Hindlimb muscle (tissue), 1 donor: ENCODE measurements at regions not wholly inside any gene's neighbourhood (a gene's known extent, or its start where the extent isn't known, plus 50 kb on each side); places are given as distances from the start of the nearest gene placed in this dataset.
"Not testable (repeated sequence)": the region's sequence is repeated elsewhere in the genome, so short reads cannot be mapped to it uniquely, and the experiment has no call there.

Experiments used
- DNase-seq: peaks from one replicate; pipeline ENCODE4 v3.0.0-alpha.2; 2013

DNA sequence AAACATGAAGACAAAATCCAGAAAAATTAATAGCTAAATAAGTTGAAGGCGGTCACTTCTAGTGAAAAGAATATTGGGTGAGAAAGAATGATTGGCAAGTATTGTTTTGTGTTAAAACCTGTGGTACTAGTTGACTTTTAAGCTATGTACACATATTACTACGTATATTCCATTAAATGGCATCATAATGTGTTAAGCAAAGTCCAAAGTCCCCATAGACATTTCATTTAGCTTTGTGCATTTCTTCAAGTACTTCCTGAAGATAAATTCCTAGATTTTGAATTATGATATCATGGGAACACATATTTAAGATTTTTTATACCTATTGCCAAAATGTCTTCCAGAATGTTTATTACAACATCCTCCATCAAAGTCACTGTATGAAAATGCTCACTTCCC lies 272.7 kb upstream of the IRAK1BP1 start:
- DNase-seq: no peak

DNA sequence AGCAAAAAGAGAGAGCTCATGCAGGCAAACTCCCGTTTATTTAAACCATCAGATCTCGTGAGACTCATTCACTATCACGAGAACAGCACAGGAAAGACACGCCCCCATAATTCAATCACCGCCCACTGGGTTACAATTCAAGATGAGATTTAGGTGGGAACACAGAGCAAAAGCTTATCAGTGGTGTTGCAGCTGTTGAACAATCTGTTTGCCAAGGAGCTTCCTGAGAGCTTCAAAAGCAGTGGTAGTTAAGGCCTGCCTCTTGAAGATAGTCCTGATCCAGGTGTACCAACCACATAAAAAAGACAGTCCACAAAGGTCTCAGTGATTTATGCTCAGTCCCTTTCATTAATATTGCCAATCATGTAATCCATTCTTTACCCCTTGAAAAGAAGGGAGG lies 269.4 kb upstream of the IRAK1BP1 start:
- DNase-seq: no peak

DNA sequence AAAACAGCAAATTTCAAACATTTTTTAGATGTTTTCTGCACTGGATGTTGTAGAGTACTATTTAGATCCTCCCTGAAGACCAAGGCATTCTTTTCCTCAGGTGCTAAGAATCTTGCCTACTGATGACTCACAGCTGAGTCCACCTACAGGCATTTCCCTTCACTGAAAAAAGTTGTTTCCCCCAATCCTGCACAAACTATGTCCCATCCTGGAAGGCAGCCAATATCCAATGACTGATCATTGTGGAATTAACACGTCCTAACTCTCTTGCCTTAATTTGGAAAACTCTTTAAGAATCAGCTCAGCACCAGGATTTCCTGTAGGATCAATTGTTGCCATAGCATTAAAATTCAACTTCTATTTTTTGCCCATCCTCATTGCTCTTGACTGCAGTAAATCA lies 268.4 kb upstream of the IRAK1BP1 start:
- no peak for DNase-seq

DNA sequence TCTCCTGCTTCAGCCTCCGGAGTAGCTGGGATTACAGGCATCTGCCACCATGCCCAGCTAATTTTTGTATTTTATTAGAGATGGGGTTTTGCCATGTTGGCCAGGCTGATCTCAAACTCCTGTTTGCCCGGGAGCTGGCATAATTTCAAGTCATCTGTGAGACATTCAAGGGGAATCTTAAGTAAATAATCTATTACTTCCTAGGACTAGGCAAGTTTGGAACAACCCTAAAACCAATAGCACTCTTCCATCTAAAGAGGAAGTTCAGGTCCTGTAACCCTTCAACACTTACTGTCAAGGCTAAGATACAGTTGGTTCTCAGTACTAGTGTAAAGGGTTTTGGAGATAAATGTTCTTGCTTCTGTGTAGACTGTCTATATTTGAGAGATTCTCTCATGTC lies 267.8 kb upstream of the IRAK1BP1 start:
- DNase-seq: no peak

DNA sequence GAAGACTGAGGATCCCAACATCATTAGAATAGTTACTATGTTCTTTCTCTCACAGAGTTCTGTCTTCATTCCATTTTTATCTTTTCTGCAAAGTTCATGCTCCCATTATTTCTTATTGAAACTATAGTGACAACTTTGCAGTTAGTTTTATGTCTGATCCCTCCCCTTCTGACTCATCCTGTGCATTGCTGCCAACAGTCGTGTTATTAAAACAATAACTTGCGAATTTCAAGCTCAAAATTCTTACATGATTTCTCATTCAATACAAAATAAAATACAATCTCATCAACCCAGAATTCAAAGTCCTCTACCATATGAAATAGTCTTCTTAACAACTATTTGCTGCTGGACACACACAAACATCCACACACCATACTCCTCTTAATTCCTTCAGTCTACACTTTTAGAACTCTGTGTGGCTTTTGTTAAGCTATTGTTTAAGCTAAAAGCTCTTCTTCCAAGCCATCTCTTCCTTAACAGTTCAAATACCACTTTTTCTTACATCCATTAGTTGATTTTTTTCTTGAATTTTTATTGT lies 261.4 kb upstream of the IRAK1BP1 start:
- no peak for DNase-seq

DNA sequence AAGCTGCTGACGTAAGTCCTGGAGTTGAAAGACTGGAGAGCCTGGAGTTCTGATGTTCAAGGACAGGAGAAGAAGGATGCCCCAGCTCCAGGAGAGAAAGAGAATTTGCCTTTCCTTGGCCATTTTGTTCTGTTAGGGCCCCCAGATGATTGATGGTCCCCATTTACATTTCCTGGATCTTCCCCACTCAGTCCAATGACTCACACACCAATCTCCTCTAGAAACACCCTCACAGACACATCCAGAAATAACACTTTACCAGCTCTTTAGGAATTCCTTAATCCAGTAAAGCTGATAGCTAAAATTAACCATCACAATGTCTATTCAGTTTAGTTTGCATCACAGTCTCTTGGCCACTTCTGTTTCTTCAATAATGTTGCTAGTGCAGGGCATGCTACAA lies 260.2 kb upstream of the IRAK1BP1 start:
- no peak for DNase-seq

DNA sequence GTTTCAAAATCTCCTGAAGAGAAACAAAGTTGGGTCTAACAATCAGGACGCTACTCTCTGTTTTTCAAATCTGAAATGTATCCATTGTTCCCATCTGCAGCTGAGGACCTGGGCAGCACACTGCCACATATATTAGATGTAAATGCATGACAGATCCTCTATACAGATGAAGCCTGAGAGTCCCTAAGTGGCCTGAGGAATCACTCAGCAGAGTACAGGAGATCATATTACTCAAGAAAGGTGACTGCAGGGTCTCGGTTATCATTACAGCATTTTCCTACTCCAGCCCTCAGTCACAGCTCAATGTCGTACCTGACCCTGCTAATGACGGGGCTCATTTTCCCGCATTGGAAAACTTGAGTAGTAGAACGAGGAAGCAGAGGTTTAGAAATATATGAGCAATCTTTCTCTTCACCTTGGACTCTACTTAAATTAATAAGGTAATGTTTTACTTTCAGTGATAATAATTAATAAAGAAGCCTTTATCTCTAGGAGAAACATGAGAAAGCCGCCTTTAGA lies 256.2 kb upstream of the IRAK1BP1 start:
- no peak for DNase-seq

DNA sequence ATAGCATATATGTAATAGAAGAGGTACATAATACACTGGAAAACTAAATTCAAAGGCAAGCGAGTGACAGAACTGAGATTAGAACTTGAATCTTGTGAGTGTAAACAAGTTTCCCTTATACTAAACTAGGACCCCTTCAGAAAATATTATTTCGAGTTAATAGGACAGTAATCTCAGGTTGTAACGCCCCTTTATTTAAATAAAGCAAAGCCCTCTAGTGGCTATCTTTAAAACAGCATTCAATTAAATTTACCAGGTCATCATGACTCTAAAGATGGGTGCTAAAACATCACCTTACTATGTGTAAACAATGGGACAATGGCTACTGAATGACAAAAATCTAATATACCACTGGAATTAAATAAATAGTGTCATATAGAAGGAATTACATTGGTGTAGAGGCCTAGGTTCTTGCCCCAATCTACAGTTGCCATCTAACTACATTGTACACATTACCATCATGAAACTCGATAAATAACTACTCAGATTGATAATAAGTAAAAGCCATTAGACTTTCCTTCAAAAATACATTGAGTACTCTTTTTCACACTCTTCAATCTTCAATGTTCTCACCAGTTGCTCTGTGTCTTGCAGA lies 255.4 kb upstream of the IRAK1BP1 start:
- no peak for DNase-seq

DNA sequence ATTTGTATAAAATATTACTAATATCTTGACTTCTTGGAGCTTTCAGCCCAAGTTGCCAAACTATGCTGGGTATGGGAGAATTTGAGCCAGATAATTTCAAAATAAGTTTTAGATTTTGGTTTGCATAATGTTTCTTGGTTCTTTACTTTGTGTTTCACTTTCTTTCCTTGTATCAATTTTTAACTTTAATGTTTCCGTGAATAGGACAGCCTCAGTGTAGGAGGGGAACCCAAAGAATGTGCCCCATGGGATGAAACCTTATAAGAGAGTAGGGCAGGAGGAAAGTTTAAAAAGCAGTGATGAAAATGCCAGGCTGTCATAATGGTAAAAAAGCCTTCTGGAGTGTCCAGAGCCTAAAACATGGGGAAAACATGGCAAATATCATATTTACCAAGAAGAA lies 252.4 kb upstream of the IRAK1BP1 start:
- DNase-seq: no peak

DNA sequence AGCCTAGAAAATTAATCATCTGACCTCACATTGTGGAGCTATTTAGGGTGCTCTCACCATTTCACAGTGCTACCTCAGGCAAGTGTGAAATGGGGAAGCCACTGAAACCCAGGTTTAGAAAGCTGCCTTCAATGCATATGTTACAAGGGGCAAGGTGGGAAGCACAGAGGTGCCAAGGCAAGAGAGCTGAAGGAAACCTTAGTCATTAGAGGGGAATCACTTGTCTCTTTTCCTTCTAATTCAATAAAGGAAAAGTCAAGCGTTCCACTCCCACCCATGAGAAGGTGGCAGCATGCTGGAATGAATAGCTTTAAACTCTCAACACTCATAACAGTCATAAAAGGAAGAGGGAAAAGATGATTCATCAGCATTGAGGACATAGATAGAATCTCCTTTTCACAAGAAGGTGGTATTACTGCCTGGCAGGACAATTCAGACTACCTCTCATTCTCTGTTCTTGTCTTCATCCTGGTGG lies 251.9 kb upstream of the IRAK1BP1 start:
- DNase-seq: no peak

DNA sequence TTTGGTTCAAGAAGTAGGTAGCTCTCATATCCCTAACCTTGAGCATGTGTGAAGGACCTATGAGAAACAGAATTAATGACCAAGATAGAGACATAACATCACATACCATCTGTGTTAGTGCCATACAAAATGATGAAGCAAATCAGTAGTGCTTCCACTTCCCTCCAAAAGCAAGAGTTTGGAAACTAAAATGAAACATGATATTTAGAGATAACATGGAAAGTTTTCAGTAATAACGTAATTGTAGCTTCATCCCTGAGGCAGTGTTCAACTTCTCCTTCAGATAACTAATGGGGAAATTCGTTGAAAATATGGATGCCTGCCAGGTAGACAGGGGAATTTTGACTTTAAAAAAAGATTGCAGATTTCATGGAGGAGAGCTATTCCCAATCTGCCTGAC lies 248.4 kb upstream of the IRAK1BP1 start:
- DNase-seq: no peak

DNA sequence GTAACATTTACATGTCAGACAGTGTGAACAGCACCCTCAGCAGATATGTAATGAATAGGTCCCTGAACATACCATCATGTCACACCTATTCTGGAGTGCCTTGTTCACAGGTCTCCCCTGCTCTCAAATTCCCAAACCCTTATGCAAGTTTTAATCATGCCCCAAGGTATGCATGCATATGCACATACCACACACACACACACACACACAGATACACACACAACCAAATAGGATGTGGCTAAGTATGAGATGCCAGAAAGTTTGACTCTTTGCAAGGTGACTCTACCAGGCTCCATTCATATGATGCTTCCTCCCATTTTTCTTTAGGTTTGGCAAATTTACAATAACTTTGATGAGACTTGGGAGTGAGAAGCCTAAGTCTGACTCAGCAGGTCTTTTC lies 243.8 kb upstream of the IRAK1BP1 start:
- DNase-seq: no peak

DNA sequence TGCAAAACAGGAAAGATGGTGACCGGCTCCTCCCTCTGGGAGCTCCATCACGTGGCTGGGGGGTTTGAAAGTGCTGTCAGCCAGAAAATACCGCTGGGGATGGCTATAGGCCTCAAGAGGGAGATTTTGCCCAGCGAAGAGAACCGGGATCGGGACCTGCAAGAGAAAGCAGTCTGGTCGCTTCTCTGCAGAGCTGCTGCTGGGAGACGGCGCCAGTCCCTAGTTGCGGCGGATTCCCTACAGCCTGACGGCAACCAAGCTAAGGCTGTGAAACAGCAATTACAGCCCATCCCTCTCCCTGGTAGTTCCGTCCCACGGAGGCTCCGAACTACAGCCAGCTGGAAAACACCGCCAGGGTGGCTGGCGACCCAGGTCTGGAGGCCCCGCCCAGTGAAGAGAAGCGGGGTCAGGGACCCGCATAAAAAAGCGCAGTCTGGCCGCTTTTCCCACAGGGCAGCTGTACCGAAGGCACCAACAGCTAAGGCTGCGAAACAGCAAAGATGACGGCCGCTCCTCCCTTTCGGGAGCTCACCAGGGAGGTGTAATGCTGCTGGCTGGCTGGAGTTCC lies 238.1 kb upstream of the IRAK1BP1 start:
- no peak for DNase-seq

DNA sequence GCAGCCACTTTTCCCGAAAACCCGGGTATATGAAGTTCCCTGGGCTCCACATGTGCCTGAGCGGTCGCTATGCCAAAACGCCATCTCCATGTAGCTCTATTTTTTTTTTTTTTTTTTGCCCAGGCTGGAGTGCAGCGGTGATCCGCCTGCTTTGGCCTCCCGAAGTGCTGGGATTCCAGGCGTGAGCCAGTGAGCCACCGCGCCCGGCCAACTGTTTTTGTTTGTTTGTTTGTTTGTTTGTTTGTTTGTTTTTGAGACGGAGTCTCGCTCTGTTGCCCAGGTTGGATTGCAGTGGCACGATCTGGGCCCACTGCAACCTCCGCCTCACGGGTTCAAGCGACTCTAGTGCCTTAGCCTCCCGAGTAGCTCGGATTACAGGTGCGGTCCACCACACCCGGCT lies 237.5 kb upstream of the IRAK1BP1 start:
- DNase-seq: no peak

DNA sequence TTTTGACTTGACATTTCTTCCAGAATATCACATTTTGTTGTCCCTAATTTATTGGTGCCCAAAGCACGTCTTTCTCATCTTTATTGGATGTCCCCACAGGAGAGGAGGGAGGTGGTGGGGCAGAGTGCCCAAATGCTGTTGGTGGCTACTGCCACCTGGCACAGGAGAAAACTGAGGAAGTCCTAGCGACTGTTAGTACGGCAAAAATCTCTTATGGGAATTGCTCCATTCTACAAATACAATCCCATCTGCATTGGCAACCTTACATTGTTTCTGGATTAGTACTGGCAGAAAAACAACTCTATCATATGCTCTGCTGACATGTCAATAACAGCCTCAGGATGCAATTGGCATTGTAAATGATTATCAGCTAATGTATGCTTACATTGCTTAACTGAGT lies 235.4 kb upstream of the IRAK1BP1 start:
- DNase-seq: no peak

DNA sequence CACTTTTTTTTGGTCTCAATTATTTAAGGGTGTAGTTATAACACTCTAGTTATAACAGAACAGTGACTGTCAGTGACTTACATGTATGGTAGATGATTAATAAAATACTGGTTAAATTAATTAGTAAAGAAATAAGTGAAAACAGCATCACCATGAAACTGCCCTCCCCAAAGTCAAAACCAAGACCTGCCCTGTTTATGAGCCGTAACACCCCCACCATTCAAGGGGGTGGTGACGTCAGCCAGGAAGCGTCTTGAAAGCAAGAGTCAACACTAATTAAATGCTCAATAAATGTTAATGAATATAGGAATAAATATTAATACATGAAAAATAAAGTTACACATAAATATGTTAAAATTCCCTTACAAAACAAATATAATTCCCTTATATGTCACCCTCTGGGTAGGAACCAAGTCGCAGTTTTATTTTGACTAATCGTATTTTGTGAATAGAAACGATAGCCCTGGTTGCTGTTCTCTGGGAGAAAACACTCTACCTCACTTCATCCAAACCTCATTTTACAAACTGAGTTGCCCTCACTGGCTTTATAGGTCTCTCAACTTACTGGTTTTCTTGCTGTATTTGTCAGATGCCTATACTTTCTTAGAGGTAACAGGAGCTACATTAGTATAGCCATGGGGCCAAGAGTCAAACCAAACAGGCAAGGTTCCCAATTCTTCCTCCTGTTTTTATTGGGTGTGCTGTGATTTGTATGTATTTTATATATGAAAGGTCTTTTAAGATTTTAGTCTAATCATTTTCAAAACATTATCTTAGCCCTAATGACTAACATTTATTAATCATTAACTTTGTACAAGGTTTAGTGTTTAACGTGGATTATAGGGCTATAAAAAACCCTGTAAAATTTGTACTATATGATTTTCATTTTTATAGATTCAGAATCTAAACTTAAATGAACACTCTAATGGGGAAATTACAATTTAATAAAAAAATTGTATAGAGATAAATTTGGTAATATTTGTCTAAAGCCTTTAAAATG lies 227.9 kb upstream of the IRAK1BP1 start:
- DNase-seq: no peak

DNA sequence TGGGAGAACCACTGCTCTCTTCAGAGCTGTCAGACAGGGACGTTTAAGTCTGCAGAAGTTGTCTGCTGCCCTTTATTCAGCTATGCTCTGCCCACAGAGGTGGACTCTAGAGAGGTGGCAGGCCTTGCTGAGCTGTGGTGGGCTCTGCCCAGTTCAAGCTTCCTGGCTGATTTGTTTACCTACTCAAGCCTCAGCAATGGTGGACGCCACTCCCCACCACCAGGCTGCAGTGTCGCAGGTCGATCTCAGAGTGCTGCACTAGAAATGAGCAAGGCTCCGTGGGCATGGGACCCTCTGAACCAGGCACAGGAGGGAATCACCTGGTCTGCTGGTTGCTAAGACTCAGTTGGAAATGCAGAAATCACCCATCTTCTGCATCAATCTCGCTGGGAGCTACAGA lies 223.4 kb upstream of the IRAK1BP1 start:
- DNase-seq: not testable (repeated sequence)

DNA sequence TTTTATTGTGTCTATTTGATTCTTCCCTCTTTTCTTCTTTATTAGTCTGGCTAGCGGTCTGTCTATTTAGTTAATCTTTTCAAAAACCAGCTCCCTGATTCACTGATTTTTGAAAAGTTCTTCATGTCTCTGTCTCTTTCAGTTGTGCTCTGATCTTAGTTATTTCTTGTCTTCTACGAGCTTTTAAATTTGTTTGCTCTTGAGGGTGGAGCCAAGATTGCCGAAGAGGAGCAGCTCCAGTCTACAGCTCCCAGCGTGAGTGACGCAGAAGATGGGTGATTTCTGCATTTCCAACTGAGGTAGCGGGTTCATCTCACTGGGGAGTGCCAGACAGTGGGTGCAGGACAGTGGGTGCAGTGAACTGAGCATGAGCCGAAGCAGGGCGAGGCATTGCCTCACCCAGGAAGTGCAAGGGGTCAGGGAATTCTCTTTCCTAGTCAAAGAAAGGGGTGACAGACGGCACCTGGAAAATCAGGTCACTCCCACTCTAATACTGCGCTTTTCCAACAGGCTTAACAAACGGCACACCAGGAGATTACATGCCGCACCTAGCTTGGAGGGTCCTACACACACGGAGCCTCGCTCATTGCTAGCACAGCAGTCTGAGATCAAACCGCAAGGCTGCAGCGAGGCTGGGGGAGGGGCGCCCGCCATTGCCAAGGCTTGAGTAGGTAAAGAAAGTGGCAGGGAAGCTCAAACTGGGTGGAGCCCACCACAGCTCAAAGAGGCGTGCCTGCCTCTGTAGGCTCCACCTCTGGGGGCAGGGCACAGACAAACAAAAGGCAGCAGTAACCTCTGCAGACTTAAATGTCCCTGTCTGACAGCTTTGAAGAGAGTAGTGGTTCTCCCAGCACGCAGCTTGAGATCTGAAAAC lies 220.6 kb upstream of the IRAK1BP1 start:
- DNase-seq: not testable (repeated sequence)

DNA sequence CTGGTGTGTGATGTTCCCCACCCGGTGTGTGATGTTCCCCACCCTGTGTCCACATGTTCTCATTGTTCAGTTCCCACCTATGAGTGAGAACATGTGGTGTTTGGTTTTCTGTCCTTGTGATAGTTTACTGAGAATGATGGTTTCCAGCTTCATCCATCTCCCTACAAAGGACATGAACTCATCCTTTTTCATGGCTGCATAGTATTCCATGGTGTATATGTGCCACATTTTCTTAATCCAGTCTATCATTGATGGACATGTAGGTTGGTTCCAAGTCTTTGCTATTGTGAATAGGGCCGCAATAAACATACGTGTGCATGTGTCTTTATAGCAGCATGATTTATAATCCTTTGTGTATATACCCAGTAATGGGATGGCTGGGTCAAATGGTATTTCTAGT lies 201.5 kb upstream of the IRAK1BP1 start:
- not testable (repeated sequence) for DNase-seq

DNA sequence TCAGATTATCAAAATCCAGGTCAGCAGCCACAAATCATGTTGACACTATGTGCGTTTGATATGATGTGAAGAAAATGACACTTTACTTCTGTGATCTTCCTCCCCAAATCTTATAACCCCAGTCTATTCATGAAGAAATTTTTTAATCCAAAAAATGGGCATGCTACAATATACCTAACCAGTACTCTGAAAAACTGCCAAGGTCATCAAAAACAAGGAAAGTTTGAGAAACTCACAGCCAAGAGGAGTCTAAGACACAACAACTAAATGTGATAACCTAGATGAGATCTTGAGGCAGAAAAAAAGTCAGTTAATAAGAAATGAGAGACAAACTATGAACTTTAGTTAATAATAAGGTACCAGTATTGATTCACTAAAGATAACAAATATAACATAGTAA lies 200.6 kb upstream of the IRAK1BP1 start:
- DNase-seq: no peak

DNA sequence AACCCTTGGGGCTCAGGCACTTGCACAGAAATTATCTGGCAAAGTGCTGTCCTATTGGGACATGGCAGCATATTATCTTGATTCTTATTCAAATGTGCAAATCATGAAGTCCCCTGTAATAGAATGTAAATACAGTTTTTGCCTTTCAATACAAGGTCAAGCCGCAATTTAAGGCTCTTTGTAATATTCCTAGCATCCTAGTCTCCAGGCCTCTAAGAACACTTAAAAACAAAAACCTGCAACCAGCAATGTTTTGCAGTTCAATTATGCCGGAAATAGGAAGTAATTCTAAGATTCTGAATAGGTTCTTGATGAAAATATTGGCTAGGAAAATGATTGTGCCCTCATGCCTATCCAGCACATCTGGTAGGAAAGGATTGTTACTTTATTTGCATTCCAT lies 197.2 kb upstream of the IRAK1BP1 start:
- no peak for DNase-seq

DNA sequence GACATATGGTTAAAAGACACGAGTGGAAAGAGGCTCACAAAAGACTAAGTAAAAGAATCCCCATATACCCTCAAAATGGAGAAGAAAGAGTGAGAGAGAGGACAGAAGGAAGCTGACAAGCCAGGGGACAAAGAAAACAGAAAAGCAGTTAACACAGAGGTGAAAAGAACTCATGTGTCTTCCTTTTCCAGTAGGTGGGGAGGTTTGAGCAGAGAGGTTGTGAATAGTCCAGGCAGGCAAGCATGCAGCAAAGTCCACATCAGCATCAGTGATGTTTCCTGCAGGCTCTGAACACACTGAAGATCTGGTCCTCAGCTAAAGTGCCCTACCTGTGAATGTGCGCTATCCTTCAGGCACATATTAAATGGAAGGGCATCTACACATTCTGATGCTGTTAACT lies 196.5 kb upstream of the IRAK1BP1 start:
- DNase-seq: no peak
